MM.1S (cell line): ENCODE measurements at regions not wholly inside any gene's neighbourhood (a gene's known extent, or its start where the extent isn't known, plus 50 kb on each side); places are given as distances from the start of the nearest gene placed in this dataset.

ENCODE experiments used
- DNase-seq: peaks from one replicate; pipeline ENCODE4 v3.0.0-alpha.2; 2015
- H2AFZ ChIP-seq: fragments of 300-600 bp; sonication (generic); 2 replicates; pipeline ENCODE4 v1.6.0; 2016; ENCODE audit warnings: antibody characterized with exemption, low read length
- H3F3A ChIP-seq: fragments of 300-600 bp; sonication (generic); 2 replicates; pipeline ENCODE4 v1.6.1; 2016; ENCODE audit warnings: mild to moderate bottlenecking, antibody characterized with exemption, low read length, moderate library complexity, mixed read lengths; ENCODE audit not compliant: insufficient read depth
- H3K27ac ChIP-seq: fragments of 300-600 bp; sonication (generic); 2 replicates; pipeline ENCODE4 v1.5.1; 2016; ENCODE audit warnings: mild to moderate bottlenecking, low read length
- H3K27me3 ChIP-seq: fragments of 300-600 bp; sonication (generic); replicated peaks from 2 replicates; pipeline ENCODE4 v1.6.0; 2016; ENCODE audit warnings: low read length; ENCODE audit not compliant: insufficient read depth
- H3K36me3 ChIP-seq: fragments of 300-600 bp; sonication (generic); replicated peaks from 2 replicates; pipeline ENCODE4 v1.6.1; 2016; ENCODE audit warnings: mild to moderate bottlenecking, low read length, mixed read lengths; ENCODE audit not compliant: insufficient read depth
- H3K4me1 ChIP-seq: fragments of 300-600 bp; sonication (generic); 2 replicates; pipeline ENCODE4 v1.6.1; 2016; ENCODE audit warnings: low read length, mixed read lengths
- H3K4me2 ChIP-seq: fragments of 300-600 bp; sonication (generic); 2 replicates; pipeline ENCODE4 v1.6.0; 2016; ENCODE audit warnings: low read depth, low read length
- H3K4me3 ChIP-seq: fragments of 300-600 bp; sonication (generic); 2 replicates; pipeline ENCODE4 v1.5.1; 2016; ENCODE audit warnings: low read length, mixed read lengths
- H3K79me2 ChIP-seq: fragments of 300-600 bp; sonication (generic); 2 replicates; pipeline ENCODE4 v1.6.1; 2016; ENCODE audit warnings: mixed run types, low read length, mixed read lengths
- H3K9ac ChIP-seq: fragments of 300-600 bp; sonication (generic); 2 replicates; pipeline ENCODE4 v1.6.1; 2016; ENCODE audit warnings: low read length, mixed read lengths
- H3K9me2 ChIP-seq: fragments of 300-600 bp; sonication (generic); replicated peaks from 2 replicates; pipeline ENCODE4 v1.6.1; 2016; ENCODE audit warnings: mild to moderate bottlenecking, low read length, mixed read lengths; ENCODE audit not compliant: insufficient read depth
- H3K9me3 ChIP-seq: fragments of 300-600 bp; sonication (generic); replicated peaks from 2 replicates; pipeline ENCODE4 v1.6.1; 2016; ENCODE audit warnings: mild to moderate bottlenecking, low read length, mixed read lengths; ENCODE audit not compliant: insufficient read depth
- H4K20me1 ChIP-seq: fragments of 300-600 bp; sonication (generic); 2 replicates; pipeline ENCODE4 v1.6.1; 2016; ENCODE audit warnings: mild to moderate bottlenecking, low read length, moderate library complexity, mixed read lengths; ENCODE audit not compliant: insufficient read depth
- CTCF ChIP-seq: fragments of 300-600 bp; sonication (generic); IDR thresholded peaks from 2 replicates; pipeline ENCODE4 v1.5.1; 2016; ENCODE audit warnings: antibody characterized with exemption, low read length, mixed read lengths
- EZH2 ChIP-seq: fragments of 300-600 bp; sonication (generic); optimal IDR thresholded peaks from 2 replicates; pipeline ENCODE3; 2017; ENCODE audit warnings: low read depth, mild to moderate bottlenecking, antibody characterized with exemption, low read length, mixed read lengths
- EZH2phosphoT487 ChIP-seq: fragments of 300-600 bp; sonication (generic); IDR thresholded peaks from 2 replicates; pipeline ENCODE4 v1.6.1; 2018; ENCODE audit warnings: antibody characterized with exemption, low read length

GRCh38 chr11:129705341-129705740, 110.3 kb upstream of the TMEM45B start:
- H3K9me3 ChIP-seq, result no peaks in the 10 kb centered on the region
- DNase-seq, result no peak
- no peak overlapping the region for H2AFZ ChIP-seq
- H3F3A ChIP-seq, result no peaks in the 10 kb centered on the region
- no peak overlapping the region for H3K27ac ChIP-seq
- no peaks in the 10 kb centered on the region for H3K79me2 ChIP-seq
- TF ChIP-seq EZH2, result no peak
- no peak for TF ChIP-seq EZH2phosphoT487
- TF ChIP-seq CTCF, result no peak
- no peak overlapping the region for H3K9ac ChIP-seq
- H3K4me3 ChIP-seq, result no peak overlapping the region
- no peaks in the 10 kb centered on the region for H3K27me3 ChIP-seq
- H3K9me2 ChIP-seq, result no peaks in the 10 kb centered on the region
- H3K36me3 ChIP-seq, result no peaks in the 10 kb centered on the region
- no peaks in the 10 kb centered on the region for H4K20me1 ChIP-seq
- no peaks in the 10 kb centered on the region for H3K4me1 ChIP-seq
- no peak overlapping the region for H3K4me2 ChIP-seq

- Histone ChIP-seq H3K27me3 (no peaks in the 10 kb centered on the region), H3K79me2 (no peaks in the 10 kb centered on the region), H3K9ac (no peak overlapping the region), H3K36me3 (no peaks in the 10 kb centered on the region), H3K9me2 (no peaks in the 10 kb centered on the region), H3K4me2 (no peak overlapping the region), H3K9me3 (no peaks in the 10 kb centered on the region), H4K20me1 (no peaks in the 10 kb centered on the region), H3F3A (no peaks in the 10 kb centered on the region), H3K27ac (no peak overlapping the region), H2AFZ (no peak overlapping the region), H3K4me1 (no peaks in the 10 kb centered on the region), H3K4me3 (no peak overlapping the region)
- DNase-seq, result no peak
- no peak for TF ChIP-seq EZH2phosphoT487
- TF ChIP-seq CTCF, result no peak
- no peak for TF ChIP-seq EZH2
Measured at GRCh38 chr11:129705933-129706332, 109.7 kb upstream of the TMEM45B start.

GRCh38 chr11:129709801-129710398, 105.7 kb upstream of the TMEM45B start:
- Histone ChIP-seq H3K27ac (no peak overlapping the region), H2AFZ (no peak overlapping the region), H3K4me2 (no peak overlapping the region), H3K9me2 (no peaks in the 10 kb centered on the region), H3K4me1 (no peaks in the 10 kb centered on the region), H3K27me3 (no peaks in the 10 kb centered on the region), H3K36me3 (no peaks in the 10 kb centered on the region), H3F3A (no peaks in the 10 kb centered on the region), H3K79me2 (no peaks in the 10 kb centered on the region), H3K9me3 (no peaks in the 10 kb centered on the region), H3K4me3 (no peak overlapping the region), H3K9ac (no peak overlapping the region), H4K20me1 (no peaks in the 10 kb centered on the region)
- no peak for DNase-seq
- TF ChIP-seq EZH2phosphoT487 (no peak), CTCF (no peak), EZH2 (no peak)
